ENCODE measurements at regions not wholly inside any gene's neighbourhood (a gene's known extent, or its start where the extent isn't known, plus 50 kb on each side); places are given as distances from the start of the nearest gene placed in this dataset.
A peak's percentile ranks its signal among the peaks of the same experiment; 100 is the strongest.

- ATAC-seq (ENCODE audit: insufficient read depth, low FRiP score): no peak
- H3K4me1 ChIP-seq (ENCODE audit: control insufficient read depth in 5 of 5, insufficient read depth in 5 of 5, low read length in 5 of 5): no peaks in the 10 kb centered on the region
- WGBS, 2 donors: 44 to 57% methylated on average over 1 of the region's 1 CpG
- H3K36me3 ChIP-seq (ENCODE audit: control insufficient read depth in 4 of 4, insufficient read depth in 4 of 4, low read length in 4 of 4): no peaks in the 10 kb centered on the region
- no peak overlapping the region for H3K27ac ChIP-seq (ENCODE audit: low read depth in 1 of 2, low read length in 1 of 2)
- H3K9me3 ChIP-seq (ENCODE audit: control insufficient read depth in 4 of 4, insufficient read depth in 3 of 4, low read length in 3 of 4): no peaks in the 10 kb centered on the region
- no peak for DNase-seq
- TF ChIP-seq CTCF (IDR thresholded peaks at IDR 0.05; ENCODE audit: control extremely low read depth, extremely low read depth): no peak
- H3K4me3 ChIP-seq: no peak overlapping the region
- H3K27me3 ChIP-seq (ENCODE audit: control insufficient read depth in 3 of 3, insufficient read depth in 3 of 3, low read length in 2 of 3): no peaks in the 10 kb centered on the region
- H3K9ac ChIP-seq (ENCODE audit: insufficient read depth in 1 of 2, low read length in 2 of 2): no peak overlapping the region
Measured at GRCh38 chr4:57312296-57312695, 202.1 kb upstream of the IGFBP7 start.

GRCh38 chr4:57309658-57310057, 199.5 kb upstream of the IGFBP7 start:
- Histone ChIP-seq H3K27me3 (ENCODE audit: control insufficient read depth in 3 of 3, insufficient read depth in 3 of 3, low read length in 2 of 3) (no peaks in the 10 kb centered on the region), H3K4me3 (no peak overlapping the region), H3K9me3 (ENCODE audit: control insufficient read depth in 4 of 4, insufficient read depth in 3 of 4, low read length in 3 of 4) (no peaks in the 10 kb centered on the region), H3K4me1 (ENCODE audit: control insufficient read depth in 5 of 5, insufficient read depth in 5 of 5, low read length in 5 of 5) (no peaks in the 10 kb centered on the region), H3K36me3 (ENCODE audit: control insufficient read depth in 4 of 4, insufficient read depth in 4 of 4, low read length in 4 of 4) (no peaks in the 10 kb centered on the region), H3K9ac (ENCODE audit: insufficient read depth in 1 of 2, low read length in 2 of 2) (no peak overlapping the region), H3K27ac (ENCODE audit: low read depth in 1 of 2, low read length in 1 of 2) (no peak overlapping the region)
- peak; percentile 16 for ATAC-seq (ENCODE audit: insufficient read depth, low FRiP score)
- 50 to 69% methylated on average over 1 of the region's 1 CpG for WGBS, 2 donors
- DNase-seq: no peak
- no peak for TF ChIP-seq CTCF (IDR thresholded peaks at IDR 0.05; ENCODE audit: control extremely low read depth, extremely low read depth)

GRCh38 chr4:57308301-57308700, 198.1 kb upstream of the IGFBP7 start:
- no peak overlapping the region for H3K9ac ChIP-seq (ENCODE audit: insufficient read depth in 1 of 2, low read length in 2 of 2)
- WGBS, 2 donors: 79 to 89% methylated on average over 2 of the region's 2 CpGs

More at GRCh38 chr4:57308301-57308700, 198.1 kb upstream of the IGFBP7 start:
- ATAC-seq (ENCODE audit: insufficient read depth, low FRiP score): no peak
- Histone ChIP-seq H3K9me3 (ENCODE audit: control insufficient read depth in 4 of 4, insufficient read depth in 3 of 4, low read length in 3 of 4) (no peaks in the 10 kb centered on the region), H3K4me3 (no peak overlapping the region), H3K27ac (ENCODE audit: low read depth in 1 of 2, low read length in 1 of 2) (no peak overlapping the region), H3K36me3 (ENCODE audit: control insufficient read depth in 4 of 4, insufficient read depth in 4 of 4, low read length in 4 of 4) (no peaks in the 10 kb centered on the region), H3K27me3 (ENCODE audit: control insufficient read depth in 3 of 3, insufficient read depth in 3 of 3, low read length in 2 of 3) (no peaks in the 10 kb centered on the region), H3K4me1 (ENCODE audit: control insufficient read depth in 5 of 5, insufficient read depth in 5 of 5, low read length in 5 of 5) (no peaks in the 10 kb centered on the region)
- no peak for TF ChIP-seq CTCF (IDR thresholded peaks at IDR 0.05; ENCODE audit: control extremely low read depth, extremely low read depth)
- DNase-seq: no peak
